GM20431 (cell line): ENCODE measurements at regions not wholly inside any gene's neighbourhood (a gene's known extent, or its start where the extent isn't known, plus 50 kb on each side); places are given as distances from the start of the nearest gene placed in this dataset.

Experiments
- in situ Hi-C: fragments of 300-500 bp; cut with MseI, MboI; formaldehyde crosslinking; loops from one replicate; pipeline ENCODE4 v1.15.0; 2020; ENCODE audit warnings: low sequenced_read_pairs; ENCODE audit not compliant: unreplicated experiment

DNA sequence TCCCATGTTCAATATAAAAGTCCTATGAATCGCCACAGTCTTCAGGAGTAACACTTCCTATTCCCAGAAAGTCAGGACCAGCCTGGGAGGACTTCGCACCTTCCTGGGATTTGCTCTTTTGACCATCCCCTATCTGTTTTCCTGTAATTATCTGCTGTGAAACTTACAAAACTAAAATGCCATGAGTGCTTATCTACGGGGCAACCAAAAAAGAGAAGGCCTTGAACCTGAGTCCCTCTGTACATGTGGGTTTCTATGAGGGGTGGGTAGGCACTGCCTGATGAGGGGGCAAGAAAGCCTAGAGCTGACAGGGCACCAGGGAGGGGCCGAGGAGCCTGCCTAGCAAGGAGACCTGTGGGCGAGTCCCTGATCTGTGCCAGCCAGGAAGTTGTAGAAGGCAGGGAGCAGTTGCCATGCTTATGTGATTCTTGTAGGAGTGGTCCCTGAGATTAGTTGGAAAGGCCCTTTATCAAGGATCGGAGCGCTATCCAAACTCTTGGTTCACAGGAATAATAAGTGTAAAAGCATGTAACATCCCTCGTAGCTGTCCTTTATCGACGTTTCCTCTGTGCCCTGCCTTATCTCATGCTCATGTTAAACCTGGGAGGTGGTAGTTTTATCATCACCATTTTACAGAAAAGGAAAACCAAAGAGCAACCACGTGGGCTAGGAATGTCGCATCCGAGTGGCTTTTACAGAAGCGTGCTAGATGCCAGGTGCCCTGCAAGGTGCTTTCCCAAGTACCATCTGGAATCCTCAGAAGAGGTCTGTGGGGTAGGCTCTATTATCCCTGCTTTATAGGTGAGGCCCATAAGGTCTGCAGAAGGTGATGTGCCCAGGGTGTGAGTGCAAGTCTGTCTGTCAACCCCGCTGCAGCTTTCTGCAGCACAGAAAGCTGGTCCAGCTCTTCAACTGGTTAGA is 111.8 kb downstream of the B3GNT2 start:
- in situ Hi-C loops, result no loop called here

DNA sequence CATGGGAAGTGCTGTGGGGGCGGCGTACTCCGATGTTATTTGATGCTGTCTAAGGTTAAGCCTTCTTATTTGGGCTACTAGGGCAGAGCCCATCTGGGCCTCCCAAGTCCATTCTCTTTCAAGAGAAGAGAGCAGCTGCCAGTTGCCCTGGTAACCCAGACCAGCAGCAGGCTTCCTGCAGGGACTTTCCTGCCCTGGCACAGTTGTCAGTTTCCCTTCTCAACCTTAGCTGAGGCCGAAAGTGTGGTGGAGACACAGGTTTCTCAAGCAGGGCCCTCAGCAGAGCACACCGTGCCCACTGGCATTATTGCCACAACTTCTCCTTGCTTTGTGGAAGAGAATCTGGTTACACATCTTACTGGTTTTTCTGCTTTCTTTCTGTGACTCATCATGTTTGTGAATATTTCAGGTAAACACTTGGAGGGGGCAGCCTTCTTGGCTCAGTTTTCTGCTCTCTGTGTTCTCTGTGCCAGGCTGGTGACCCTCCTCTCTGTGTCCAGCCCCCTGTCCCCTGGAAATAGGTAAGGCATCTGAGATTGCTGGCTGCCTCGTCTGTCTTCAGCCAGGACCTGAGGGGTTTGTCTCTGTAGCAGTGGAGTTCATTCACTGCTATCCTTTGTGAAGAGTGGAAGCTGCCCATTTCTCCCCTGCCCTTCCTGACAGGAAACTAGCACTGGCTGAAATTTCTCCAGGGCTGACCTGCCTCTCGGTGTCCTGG is 111.0 kb downstream of the B3GNT2 start:
- in situ Hi-C loops, result no loop called here

DNA sequence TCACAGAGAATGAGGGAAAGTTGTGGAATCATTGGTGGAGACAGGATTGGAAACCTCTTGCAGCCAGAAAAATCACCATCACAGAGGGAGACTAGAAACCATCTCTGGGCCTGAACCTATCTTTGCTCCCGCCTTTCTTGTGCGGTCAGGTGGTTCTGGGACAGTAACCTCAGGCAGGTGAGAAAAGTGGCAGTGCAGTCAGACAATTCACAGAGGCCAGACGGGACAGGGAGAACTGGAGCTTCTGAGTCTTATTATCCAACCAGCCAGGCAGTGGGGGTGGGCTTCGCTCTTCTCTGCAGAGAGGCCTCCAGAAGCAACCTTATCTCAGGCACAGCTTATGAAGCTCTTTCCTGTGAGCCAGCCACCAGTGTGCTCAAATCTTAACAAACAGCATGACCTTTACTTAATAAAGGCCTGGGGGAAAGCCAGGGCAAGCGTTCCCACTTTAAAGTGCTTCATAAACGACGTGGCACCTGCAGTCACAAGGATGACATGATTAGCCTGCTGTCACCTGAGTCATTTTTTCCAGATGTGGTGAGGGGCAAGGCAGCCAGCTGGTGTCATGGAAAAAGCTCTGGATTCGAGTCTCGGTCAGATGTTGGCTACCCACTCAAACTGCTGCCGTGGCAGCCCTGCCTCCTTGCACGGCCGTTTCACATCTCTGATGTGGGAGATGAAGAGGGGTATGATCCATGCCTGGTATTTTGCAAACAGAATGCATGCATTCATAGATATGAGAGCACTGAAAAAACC is 109.7 kb downstream of the B3GNT2 start:
- in situ Hi-C loops, result no loop called here

DNA sequence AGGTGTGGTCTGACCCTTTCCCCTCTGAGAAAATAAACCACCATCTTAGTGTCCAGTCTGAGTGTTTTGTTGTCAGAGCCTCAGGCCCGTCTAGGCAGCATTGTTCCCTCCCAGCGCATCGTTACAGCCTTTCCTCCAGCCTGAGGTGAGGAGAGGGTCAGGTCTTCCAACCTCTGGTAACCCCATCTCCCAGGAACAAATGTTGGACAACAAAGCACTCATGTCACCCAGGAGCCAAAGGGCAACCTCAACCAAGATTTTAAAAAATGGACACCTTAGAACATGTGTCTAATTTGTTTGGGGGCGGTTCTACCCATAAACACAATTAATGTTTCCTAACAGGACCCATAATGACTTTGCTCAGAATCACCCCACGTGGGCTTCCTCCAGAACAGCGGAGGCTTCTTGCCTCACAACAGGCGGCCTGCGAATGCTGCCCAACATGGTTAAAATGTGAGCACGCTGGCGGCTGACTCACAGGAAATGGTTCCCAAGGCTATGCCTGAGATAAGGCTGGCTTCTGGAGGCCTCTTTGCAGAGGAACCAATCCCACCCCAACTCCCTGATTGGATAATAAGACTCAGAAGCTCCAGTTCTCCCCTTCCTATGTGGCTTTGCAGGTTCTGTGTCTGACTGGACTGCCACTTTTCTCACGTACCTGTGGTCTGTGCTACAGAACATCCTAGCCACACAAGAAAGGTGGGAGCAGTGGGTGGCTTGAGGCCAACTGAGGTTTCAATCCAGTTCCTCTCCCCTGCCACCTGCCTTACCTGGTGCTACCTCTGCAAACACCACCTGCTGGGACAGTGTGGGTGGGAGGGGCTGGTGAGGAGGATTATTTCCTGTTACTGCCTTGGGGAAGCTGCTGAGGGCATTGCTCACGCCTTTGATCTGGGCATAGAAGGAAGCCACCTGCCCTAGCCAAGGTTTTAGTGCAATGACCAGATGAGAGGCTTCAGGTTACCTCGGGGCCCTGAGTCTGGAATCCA is 108.8 kb downstream of the B3GNT2 start:
- in situ Hi-C loops, result no loop called here

GRCh38 chr2:62303788-62304187 is 107.9 kb downstream of the B3GNT2 start:
- in situ Hi-C loops, result no loop called here

DNA sequence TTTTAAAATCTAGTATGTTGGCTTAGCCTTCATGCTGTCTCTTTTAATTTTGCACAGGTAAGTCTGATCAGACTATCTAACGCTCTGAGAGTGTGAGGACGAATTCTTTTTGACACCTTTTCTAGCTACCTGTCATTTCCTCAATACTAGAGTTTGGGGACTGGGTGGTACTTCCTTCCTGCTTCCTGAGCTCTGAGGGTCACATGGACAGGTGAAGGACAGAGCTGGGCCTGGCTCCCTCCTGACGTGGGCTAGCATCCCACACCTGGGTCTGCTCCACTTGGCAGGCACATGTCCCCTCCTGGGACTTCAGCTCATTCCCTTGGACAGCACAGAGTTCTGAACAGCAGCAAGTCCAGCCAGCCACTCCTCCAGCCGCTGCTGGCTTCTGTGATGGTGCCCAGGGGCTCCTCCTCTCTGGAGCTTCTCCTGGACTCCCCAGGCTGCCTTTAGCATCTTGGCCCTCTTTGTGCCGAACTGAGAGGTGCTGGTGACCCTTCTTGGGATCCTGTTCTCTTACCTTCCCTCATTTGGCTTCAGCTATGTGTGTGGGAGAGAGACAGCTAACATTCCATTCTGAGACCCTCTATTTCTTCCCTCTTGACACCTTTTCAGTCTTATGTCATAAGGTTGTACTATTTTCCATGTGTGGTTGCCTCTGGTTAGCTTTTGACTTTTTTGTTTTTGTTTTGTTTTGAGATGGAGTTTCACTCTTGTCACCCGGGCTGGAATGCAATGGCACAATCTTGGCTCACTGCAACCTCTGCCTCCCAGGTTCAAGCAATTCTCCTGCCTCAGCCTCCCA is 106.9 kb downstream of the B3GNT2 start:
- in situ Hi-C loops, result no loop called here

DNA sequence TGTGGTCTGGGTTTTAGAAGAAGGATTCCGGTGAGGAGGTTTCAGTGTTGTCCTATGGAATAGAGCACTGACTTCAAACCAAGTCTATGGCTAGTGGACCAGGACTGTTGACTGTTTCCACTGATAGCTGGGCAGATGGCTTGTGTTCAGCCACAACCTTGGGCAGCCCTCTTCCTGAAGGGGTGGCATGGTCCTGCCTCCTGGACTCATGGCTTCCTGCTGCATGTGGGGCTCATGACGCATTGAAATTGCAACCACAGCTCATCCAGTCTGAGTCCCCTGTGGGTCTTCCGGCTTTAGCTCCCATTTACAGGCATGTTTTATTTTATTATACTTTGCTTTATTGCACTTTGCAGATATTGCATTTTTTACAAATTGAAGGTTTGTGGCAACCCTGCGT is 105.0 kb downstream of the B3GNT2 start:
- in situ Hi-C loops, result no loop called here

- in situ Hi-C loops, result no loop called here
Measured at GRCh38 chr2:62297624-62298010, 101.7 kb downstream of the B3GNT2 start.

GRCh38 chr2:62296832-62297623 is 101.1 kb downstream of the B3GNT2 start:
- in situ Hi-C loops, result no loop called here

GRCh38 chr2:62296034-62296831 is 100.3 kb downstream of the B3GNT2 start:
- in situ Hi-C loops, result no loop called here

DNA sequence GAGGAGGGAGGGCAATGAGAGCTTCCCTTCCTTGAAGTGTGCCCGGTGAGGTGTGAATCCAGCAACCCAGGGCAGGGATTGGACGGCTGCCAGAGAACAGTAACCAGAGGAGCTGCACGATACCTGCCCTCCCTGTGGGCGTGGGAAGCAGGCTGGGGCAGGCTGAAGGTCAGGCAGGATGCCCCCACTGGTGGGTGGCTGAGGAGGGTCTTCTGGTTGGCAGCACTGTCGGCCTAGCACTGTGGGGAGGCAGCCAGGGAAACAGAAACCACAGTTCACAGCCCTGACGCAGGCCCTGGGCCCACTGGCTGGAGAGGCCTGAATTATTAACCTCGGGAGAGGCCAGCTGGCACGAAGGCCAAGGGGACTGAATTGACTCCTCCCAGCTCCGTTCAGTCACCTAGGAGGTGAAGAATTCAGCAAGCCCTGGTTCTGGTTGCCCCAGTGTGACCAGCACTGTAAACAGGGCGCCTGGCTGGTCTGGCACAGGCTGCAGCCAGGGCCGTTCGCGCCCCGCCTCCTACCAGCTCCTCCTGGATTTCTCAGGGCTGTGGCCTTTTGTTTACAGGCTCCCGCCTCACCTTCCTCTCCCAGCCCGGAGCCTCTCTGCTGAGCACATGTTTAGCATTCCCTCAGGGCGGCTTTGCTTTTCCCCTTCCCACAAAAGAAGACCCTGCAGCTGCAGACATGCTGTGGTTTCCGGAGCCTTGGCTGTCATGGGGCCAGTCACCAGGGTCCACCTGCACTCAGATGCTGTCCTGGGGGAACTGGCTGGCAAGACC is 97.8 kb downstream of the B3GNT2 start:
- in situ Hi-C loops, result no loop called here

- in situ Hi-C loops, result no loop called here
Measured at GRCh38 chr2:62293151-62293489, 97.2 kb downstream of the B3GNT2 start.

DNA sequence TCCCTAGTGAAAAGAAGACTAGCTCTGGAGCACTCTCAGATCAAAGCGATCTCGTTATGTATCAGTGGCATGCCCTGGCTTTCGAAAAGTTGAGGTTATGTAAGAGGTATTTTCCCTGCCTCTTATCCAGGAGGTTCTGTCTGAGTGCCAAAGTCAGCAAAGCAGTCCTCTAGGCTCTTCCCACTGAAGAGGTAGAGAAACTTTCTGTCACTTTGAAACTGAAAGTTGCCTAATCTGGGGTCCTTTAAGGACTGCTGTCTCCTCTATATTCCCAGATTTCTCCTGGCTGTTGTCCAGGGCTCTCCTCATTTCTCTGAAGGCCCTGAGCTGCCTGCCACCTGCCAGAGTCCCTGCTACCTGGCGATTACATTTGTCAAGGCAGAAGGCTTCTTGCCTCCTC is 96.3 kb downstream of the B3GNT2 start:
- in situ Hi-C loops, result no loop called here

DNA sequence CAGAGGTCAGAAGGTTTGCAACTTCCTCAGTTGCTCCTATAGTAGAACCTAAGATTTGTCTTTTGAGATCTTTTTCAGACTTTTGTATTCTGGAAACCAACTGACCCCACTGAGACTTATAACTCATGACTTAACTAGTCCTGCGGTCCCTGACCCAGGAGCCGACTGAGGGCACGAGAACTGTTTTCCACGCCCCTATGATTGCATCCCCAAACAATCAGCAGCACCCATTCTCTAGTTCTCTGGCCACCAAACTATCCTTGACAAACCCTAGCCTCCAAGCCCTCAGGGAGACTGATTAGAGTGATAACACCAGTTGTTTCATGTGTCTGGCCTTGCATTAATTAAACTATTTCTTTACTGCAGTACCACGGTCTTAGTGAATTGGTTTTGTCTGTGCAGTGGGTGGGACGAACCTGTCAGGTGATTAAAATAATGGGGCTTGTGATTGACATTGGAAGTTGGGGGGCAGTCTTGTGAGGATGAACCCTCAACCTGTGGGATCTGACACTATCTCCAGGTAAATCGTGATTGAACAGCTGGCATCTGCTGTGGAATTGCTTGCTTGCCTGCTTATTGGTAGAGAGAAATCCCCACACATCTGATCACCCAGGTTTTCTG is 95.7 kb downstream of the B3GNT2 start:
- in situ Hi-C loops, result no loop called here

- in situ Hi-C loops, result no loop called here
Measured at GRCh38 chr2:62291052-62291451, 95.1 kb downstream of the B3GNT2 start.
